Mesenchymal stem cell (in vitro differentiated cells and primary cell): ENCODE measurements at regions not wholly inside any gene's neighbourhood (a gene's known extent, or its start where the extent isn't known, plus 50 kb on each side); places are given as distances from the start of the nearest gene placed in this dataset.

Source experiments
- DNase-seq: peaks from one replicate; pipeline ENCODE4 v3.0.0-alpha.2; 2013
- H2AFZ ChIP-seq: one replicate; pipeline ENCODE4 v1.6.1; 2013; ENCODE audit warnings: low read depth, mild to moderate bottlenecking, control low read depth, inconsistent platforms, low read length, moderate library complexity
- H2AK5ac ChIP-seq: 2 replicates; pipeline ENCODE4 v1.6.1; 2013; ENCODE audit warnings: low read length, moderate library complexity, mild to moderate bottlenecking, inconsistent platforms; ENCODE audit not compliant: severe bottlenecking
- H2BK120ac ChIP-seq: one replicate; pipeline ENCODE4 v1.6.1; 2013; ENCODE audit warnings: low read depth, mild to moderate bottlenecking, inconsistent platforms, low read length, moderate library complexity
- H2BK12ac ChIP-seq, 2 experiments: one replicate each; pipeline ENCODE4 v1.6.1; 2013; ENCODE audit warnings: inconsistent platforms in 2 of 2, low read length in 2 of 2, mild to moderate bottlenecking in 2 of 2, moderate library complexity in 2 of 2, control low read depth in 1 of 2
- H2BK15ac ChIP-seq: one replicate; pipeline ENCODE4 v1.6.1; 2013; ENCODE audit warnings: mild to moderate bottlenecking, low read depth, inconsistent platforms; ENCODE audit not compliant: poor library complexity, severe bottlenecking
- H2BK5ac ChIP-seq: 2 replicates; pipeline ENCODE4 v1.6.1; 2013; ENCODE audit warnings: low read depth, mild to moderate bottlenecking, low read length, control low read depth, inconsistent platforms; ENCODE audit not compliant: poor library complexity, severe bottlenecking
- H3K14ac ChIP-seq, 2 experiments: one replicate each; pipeline ENCODE4 v1.6.1; 2013; ENCODE audit warnings: inconsistent platforms in 2 of 2, low read length in 2 of 2, control low read depth in 1 of 2, mild to moderate bottlenecking in 1 of 2, moderate library complexity in 1 of 2
- H3K18ac ChIP-seq, 2 experiments: one replicate each; pipeline ENCODE4 v1.6.1; 2013; ENCODE audit warnings: inconsistent platforms in 2 of 2, low read length in 2 of 2, control low read depth in 1 of 2, low read depth in 1 of 2, mild to moderate bottlenecking in 1 of 2
- H3K23ac ChIP-seq, 2 experiments: one replicate each; pipeline ENCODE4 v1.6.1; 2013; ENCODE audit warnings: inconsistent platforms in 2 of 2, low read length in 2 of 2, mild to moderate bottlenecking in 2 of 2, moderate library complexity in 2 of 2, control low read depth in 1 of 2
- H3K27ac ChIP-seq: 2 replicates; pipeline ENCODE4 v1.5.1; 2013; ENCODE audit warnings: mild to moderate bottlenecking, moderate library complexity, low read length, control low read depth, inconsistent platforms; ENCODE audit not compliant: poor library complexity, severe bottlenecking
- H3K27me3 ChIP-seq, 2 experiments: 2 replicates each; pipeline versions ENCODE4 v1.6.1 to v1.7.0; 2013; ENCODE audit warnings: low read length in 2 of 2, mild to moderate bottlenecking in 2 of 2, moderate library complexity in 2 of 2, control low read depth in 1 of 2, inconsistent platforms in 1 of 2; ENCODE audit not compliant: control insufficient read depth in 1 of 2, insufficient read depth in 1 of 2
- H3K36me3 ChIP-seq, 2 experiments: 2 replicates each; pipeline versions ENCODE4 v1.6.1 to v1.7.0; 2013; ENCODE audit warnings: low read length in 2 of 2, control low read depth in 1 of 2, inconsistent platforms in 1 of 2, low read depth in 1 of 2, mild to moderate bottlenecking in 1 of 2; ENCODE audit not compliant: insufficient read depth in 2 of 2, control insufficient read depth in 1 of 2
- H3K4ac ChIP-seq, 2 experiments: one replicate each; pipeline ENCODE4 v1.6.1; 2013; ENCODE audit warnings: inconsistent platforms in 2 of 2, low read length in 2 of 2, mild to moderate bottlenecking in 2 of 2, moderate library complexity in 2 of 2, control low read depth in 1 of 2, low read depth in 1 of 2
- H3K4me1 ChIP-seq: 2 replicates; pipeline ENCODE4 v1.6.1; 2013; ENCODE audit warnings: low read depth, low read length, control low read depth; ENCODE audit not compliant: control insufficient read depth, insufficient read depth
- H3K4me2 ChIP-seq: 2 replicates; pipeline ENCODE4 v1.6.1; 2013; ENCODE audit warnings: low read length, mild to moderate bottlenecking, inconsistent platforms; ENCODE audit not compliant: poor library complexity, severe bottlenecking
- H3K4me3 ChIP-seq, 2 experiments: 2 replicates each; pipeline versions ENCODE4 v1.5.1 to v1.7.0; 2013; ENCODE audit warnings: low read length in 2 of 2, mild to moderate bottlenecking in 2 of 2, control low read depth in 1 of 2, low read depth in 1 of 2; ENCODE audit not compliant: insufficient read depth in 1 of 2
- H3K79me1 ChIP-seq: replicated peaks from 2 replicates; pipeline ENCODE4 v1.6.1; 2013; ENCODE audit warnings: mild to moderate bottlenecking, control low read depth, low read length, inconsistent platforms; ENCODE audit not compliant: poor library complexity, severe bottlenecking
- H3K9ac ChIP-seq: 2 replicates; pipeline ENCODE4 v1.7.0; 2013; ENCODE audit warnings: mild to moderate bottlenecking, low read length, moderate library complexity
- H3K9me3 ChIP-seq: 2 replicates; pipeline ENCODE4 v1.7.0; 2013; ENCODE audit warnings: mild to moderate bottlenecking, low read length; ENCODE audit not compliant: control insufficient read depth
- H4K8ac ChIP-seq: one replicate; pipeline ENCODE4 v1.6.1; 2013; ENCODE audit warnings: inconsistent platforms, mild to moderate bottlenecking, low read length, moderate library complexity
- H4K91ac ChIP-seq: one replicate; pipeline ENCODE4 v1.6.1; 2013; ENCODE audit warnings: mild to moderate bottlenecking, low read length, inconsistent platforms
- WGBS: methylation state at CpG from one replicate; pipeline ENCODE4 v1.1.7; 2013; ENCODE audit warnings: mixed read lengths; 5-methylcytosine and 5-hydroxymethylcytosine counted together

DNA sequence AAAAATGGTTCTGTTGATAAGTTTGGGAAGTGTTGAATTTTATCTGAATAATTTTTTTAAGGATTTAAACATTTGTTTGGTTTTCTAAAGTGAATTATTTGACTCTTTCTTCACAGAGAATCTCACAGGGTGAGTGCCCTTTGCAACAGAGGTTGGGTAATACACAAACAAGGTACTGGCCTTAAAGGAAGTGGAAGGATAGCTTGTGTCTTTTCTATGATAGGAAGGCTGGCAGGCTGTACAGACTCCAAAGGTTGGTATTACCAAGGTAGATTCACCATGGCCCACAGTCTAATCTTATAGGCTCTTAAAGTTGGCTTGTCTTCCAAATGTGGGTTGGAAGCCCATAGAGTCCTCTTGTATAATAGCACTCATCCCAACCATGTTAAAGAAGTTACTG is 311.5 kb downstream of the SV2B start:
- no peak overlapping the region for H2BK12ac ChIP-seq
- no peaks in the 10 kb centered on the region for H3K79me1 ChIP-seq
- H3K4ac ChIP-seq = no peak overlapping the region
- H3K23ac ChIP-seq = no peak overlapping the region
- no peak overlapping the region for H3K9ac ChIP-seq
- H3K4me1 ChIP-seq = no peaks in the 10 kb centered on the region
- H2BK15ac ChIP-seq = no peak overlapping the region
- no peak overlapping the region for H3K18ac ChIP-seq
- no peak overlapping the region for H2BK120ac ChIP-seq
- no peak overlapping the region for H2AFZ ChIP-seq
- H4K8ac ChIP-seq = no peak overlapping the region
- no peaks in the 10 kb centered on the region for H3K9me3 ChIP-seq
- H2AK5ac ChIP-seq = no peak overlapping the region
- H4K91ac ChIP-seq = no peak overlapping the region
- no peak for DNase-seq
- H3K4me2 ChIP-seq = no peak overlapping the region
- no peak overlapping the region for H3K14ac ChIP-seq
- H2BK5ac ChIP-seq = no peak overlapping the region
- no peaks in the 10 kb centered on the region for H3K27me3 ChIP-seq
- H3K4me3 ChIP-seq = no peak overlapping the region
- no peaks in the 10 kb centered on the region for H3K36me3 ChIP-seq
- H3K27ac ChIP-seq = no peak overlapping the region

DNA sequence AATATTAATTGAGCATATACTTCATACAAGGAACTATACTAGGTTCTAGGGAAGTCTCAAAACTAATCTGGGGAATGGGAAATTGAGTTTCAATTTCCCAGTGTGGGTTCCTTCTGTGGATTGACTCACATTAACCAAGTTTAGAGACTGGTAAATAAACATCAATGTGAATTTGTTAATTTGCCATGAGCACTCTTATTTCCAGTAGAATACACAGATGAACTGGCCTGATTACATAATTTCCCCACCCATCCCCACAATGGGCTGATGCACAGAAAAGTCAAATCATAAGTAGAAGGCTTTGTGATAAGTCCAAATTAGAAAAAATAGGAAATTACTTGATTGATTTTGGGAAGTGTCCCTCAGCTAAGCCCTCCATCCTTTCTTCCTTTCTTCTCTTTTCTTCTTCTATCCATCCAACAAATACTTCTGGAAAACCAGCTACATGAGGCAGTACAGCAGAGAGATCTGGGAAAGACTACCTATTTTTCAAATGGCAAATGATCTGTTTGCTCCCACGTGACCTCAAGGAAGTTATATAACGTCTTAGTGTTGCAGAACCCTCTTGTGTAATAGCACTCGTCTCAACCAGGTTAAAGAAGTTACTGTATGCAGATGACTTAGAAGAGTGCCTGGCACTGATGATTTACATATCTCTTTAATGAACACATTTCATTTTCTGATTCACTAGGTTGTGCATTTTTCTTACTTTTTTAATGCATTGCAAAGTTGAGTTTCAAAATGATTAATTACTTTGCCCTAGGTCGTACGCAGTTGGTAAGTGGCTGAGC is 312.3 kb downstream of the SV2B start:
- WGBS = 32% methylated on average over 3 of the region's 5 CpGs
- Histone ChIP-seq H2AK5ac (no peak overlapping the region), H3K4ac (no peak overlapping the region), H3K9me3 (no peaks in the 10 kb centered on the region), H4K8ac (no peak overlapping the region), H2BK12ac (no peak overlapping the region), H3K36me3 (no peaks in the 10 kb centered on the region), H2AFZ (no peak overlapping the region), H3K18ac (no peak overlapping the region), H3K4me2 (no peak overlapping the region), H2BK5ac (no peak overlapping the region), H3K79me1 (no peaks in the 10 kb centered on the region), H3K4me3 (no peak overlapping the region), H3K9ac (no peak overlapping the region), H3K27me3 (no peaks in the 10 kb centered on the region), H2BK15ac (no peak overlapping the region), H3K14ac (no peak overlapping the region), H4K91ac (no peak overlapping the region), H2BK120ac (no peak overlapping the region), H3K4me1 (no peaks in the 10 kb centered on the region), H3K27ac (no peak overlapping the region), H3K23ac (no peak overlapping the region)
- no peak for DNase-seq

DNA sequence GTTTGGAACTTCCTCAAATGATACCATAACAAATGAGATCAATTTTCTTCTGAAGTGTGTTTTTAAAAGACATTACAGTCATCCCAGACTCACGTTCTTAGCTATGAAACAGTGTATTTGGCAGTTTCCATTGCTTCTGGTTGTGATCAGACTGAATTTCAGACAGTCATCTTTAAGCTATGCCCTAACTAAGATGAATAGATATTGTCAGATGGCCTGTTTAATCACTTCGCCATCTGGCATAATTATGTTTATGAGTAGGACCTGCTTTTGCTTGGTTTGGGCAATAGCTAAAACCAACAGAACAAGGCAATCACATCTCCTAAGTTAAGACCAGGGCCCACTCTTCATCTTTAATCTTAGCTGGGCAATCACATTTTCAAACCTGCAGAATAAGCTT is 313.1 kb downstream of the SV2B start:
- H2AK5ac ChIP-seq = no peak overlapping the region
- H2AFZ ChIP-seq = no peak overlapping the region
- H2BK12ac ChIP-seq = no peak overlapping the region
- no peak overlapping the region for H2BK15ac ChIP-seq
- no peak overlapping the region for H3K18ac ChIP-seq
- WGBS = 36% methylated on average over 2 of the region's 2 CpGs
- no peaks in the 10 kb centered on the region for H3K9me3 ChIP-seq
- no peak overlapping the region for H4K91ac ChIP-seq
- DNase-seq = no peak
- no peaks in the 10 kb centered on the region for H3K36me3 ChIP-seq
- no peak overlapping the region for H3K4me3 ChIP-seq
- H3K4ac ChIP-seq = no peak overlapping the region
- H3K4me2 ChIP-seq = no peak overlapping the region
- no peaks in the 10 kb centered on the region for H3K27me3 ChIP-seq
- H3K79me1 ChIP-seq = no peaks in the 10 kb centered on the region
- H3K9ac ChIP-seq = no peak overlapping the region
- no peak overlapping the region for H3K14ac ChIP-seq
- H3K27ac ChIP-seq = no peak overlapping the region
- no peak overlapping the region for H2BK120ac ChIP-seq
- no peak overlapping the region for H4K8ac ChIP-seq
- H3K23ac ChIP-seq = no peak overlapping the region
- no peak overlapping the region for H2BK5ac ChIP-seq
- H3K4me1 ChIP-seq = no peaks in the 10 kb centered on the region

DNA sequence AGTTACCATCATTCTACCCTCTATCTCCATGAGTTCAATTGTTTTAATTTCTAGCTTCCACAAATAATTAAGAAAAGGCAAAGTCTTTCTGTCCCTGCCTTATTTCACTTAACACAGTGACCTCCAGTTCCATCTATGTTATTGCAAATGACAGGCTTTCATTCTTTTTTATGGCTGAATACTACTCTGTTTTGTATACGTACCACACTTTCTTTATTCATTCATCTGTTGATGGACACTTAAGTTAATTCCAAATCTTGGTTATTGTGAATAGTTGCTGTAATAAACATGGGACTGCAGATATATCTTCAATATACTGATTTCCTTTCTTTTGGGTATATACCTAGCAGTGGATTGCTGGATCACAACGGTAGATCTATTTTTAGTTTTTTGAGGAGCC is 314.1 kb downstream of the SV2B start:
- Histone ChIP-seq H2BK5ac (no peak overlapping the region), H3K4me1 (no peaks in the 10 kb centered on the region), H2BK15ac (no peak overlapping the region), H3K9me3 (no peaks in the 10 kb centered on the region), H2AK5ac (no peak overlapping the region), H4K8ac (no peak overlapping the region), H3K79me1 (no peaks in the 10 kb centered on the region), H3K4me3 (no peak overlapping the region), H3K36me3 (no peaks in the 10 kb centered on the region), H3K4me2 (no peak overlapping the region), H3K27ac (no peak overlapping the region), H3K18ac (no peak overlapping the region), H3K9ac (no peak overlapping the region), H3K23ac (no peak overlapping the region), H3K27me3 (no peaks in the 10 kb centered on the region), H2BK12ac (no peak overlapping the region), H4K91ac (no peak overlapping the region), H2BK120ac (no peak overlapping the region), H2AFZ (no peak overlapping the region), H3K4ac (no peak overlapping the region), H3K14ac (no peak overlapping the region)
- DNase-seq = no peak
- WGBS = no CpG with 5 or more reads among the region's 2 CpGs
